ENCODE measurements at regions not wholly inside any gene's neighbourhood (a gene's known extent, or its start where the extent isn't known, plus 50 kb on each side); places are given as distances from the start of the nearest gene placed in this dataset.

- DNase-seq (ENCODE audit: low read depth, low spot score) (no peak), ATAC-seq (no peak)
- CTCF ChIA-PET: no interaction called here
- Histone ChIP-seq H4K20me1 (ENCODE audit: insufficient read depth) (no peaks in the 10 kb centered on the region), H3K4me2 (ENCODE audit: low read length) (no peak overlapping the region), H3K9me3 (ENCODE audit: control insufficient read depth in 1 of 2, insufficient read depth in 1 of 2, low read depth in 1 of 2, low read length in 2 of 2) (no peaks in the 10 kb centered on the region), H3K27me3 (ENCODE audit: insufficient read depth, low read length) (no peaks in the 10 kb centered on the region), H2AFZ (ENCODE audit: low read depth, low read length, poor library complexity, severe bottlenecking) (no peak overlapping the region), H3K4me3 (replicated peaks in 1 of 2; ENCODE audit: low read depth in 1 of 2, low read length in 2 of 2) (no peak overlapping the region), H3K27ac (ENCODE audit: low read depth, low read length) (no peak overlapping the region), H3K4me1 (ENCODE audit: control insufficient read depth in 1 of 2, insufficient read depth in 2 of 2, low read length in 2 of 2) (no peaks in the 10 kb centered on the region), H3K36me3 (ENCODE audit: control insufficient read depth in 1 of 2, insufficient read depth in 2 of 2, low read length in 2 of 2) (no peaks in the 10 kb centered on the region), H3K79me2 (ENCODE audit: insufficient read depth, low read length) (no peaks in the 10 kb centered on the region), H3K9ac (ENCODE audit: low read length) (no peak overlapping the region), H3K9me2 (ENCODE audit: insufficient read depth) (no peaks in the 10 kb centered on the region)
- no peak for TF ChIP-seq ATF3 (IDR thresholded peaks at IDR 0.05)
- no peak for TF ChIP-seq RAD21 (IDR thresholded peaks at IDR 0.05; ENCODE audit: low read depth)
- TF ChIP-seq, protein P1, sequence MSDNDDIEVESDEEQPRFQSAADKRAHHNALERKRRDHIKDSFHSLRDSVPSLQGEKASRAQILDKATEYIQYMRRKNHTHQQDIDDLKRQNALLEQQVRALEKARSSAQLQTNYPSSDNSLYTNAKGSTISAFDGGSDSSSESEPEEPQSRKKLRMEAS (IDR thresholded peaks at IDR 0.05): no peak
- TF ChIP-seq ZFX (IDR thresholded peaks at IDR 0.05): no peak
- no peak for TF ChIP-seq CEBPB (IDR thresholded peaks at IDR 0.05; ENCODE audit: low read depth)
- TF ChIP-seq SRF (IDR thresholded peaks at IDR 0.05; ENCODE audit: low read depth): no peak
- TF ChIP-seq TCF7L2 (IDR thresholded peaks at IDR 0.05; ENCODE audit: borderline replicate concordance, extremely low read depth, insufficient read depth, insufficient read length): no peak
- TF ChIP-seq YY1 (IDR thresholded peaks at IDR 0.05; ENCODE audit: extremely low read depth, insufficient replicate concordance, low read depth, low read length): no peak
- no peak for TF ChIP-seq POLR2AphosphoS5 (IDR thresholded peaks at IDR 0.05; ENCODE audit: low read depth, low read length)
- no peak for TF ChIP-seq CBX3 (IDR thresholded peaks at IDR 0.05; ENCODE audit: low read depth)
- TF ChIP-seq JUND (IDR thresholded peaks at IDR 0.05): no peak
- TF ChIP-seq POLR2A (IDR thresholded peaks at IDR 0.05; ENCODE audit: borderline replicate concordance, extremely low read depth, insufficient read depth, insufficient read length): no peak
- TF ChIP-seq, protein P2, sequence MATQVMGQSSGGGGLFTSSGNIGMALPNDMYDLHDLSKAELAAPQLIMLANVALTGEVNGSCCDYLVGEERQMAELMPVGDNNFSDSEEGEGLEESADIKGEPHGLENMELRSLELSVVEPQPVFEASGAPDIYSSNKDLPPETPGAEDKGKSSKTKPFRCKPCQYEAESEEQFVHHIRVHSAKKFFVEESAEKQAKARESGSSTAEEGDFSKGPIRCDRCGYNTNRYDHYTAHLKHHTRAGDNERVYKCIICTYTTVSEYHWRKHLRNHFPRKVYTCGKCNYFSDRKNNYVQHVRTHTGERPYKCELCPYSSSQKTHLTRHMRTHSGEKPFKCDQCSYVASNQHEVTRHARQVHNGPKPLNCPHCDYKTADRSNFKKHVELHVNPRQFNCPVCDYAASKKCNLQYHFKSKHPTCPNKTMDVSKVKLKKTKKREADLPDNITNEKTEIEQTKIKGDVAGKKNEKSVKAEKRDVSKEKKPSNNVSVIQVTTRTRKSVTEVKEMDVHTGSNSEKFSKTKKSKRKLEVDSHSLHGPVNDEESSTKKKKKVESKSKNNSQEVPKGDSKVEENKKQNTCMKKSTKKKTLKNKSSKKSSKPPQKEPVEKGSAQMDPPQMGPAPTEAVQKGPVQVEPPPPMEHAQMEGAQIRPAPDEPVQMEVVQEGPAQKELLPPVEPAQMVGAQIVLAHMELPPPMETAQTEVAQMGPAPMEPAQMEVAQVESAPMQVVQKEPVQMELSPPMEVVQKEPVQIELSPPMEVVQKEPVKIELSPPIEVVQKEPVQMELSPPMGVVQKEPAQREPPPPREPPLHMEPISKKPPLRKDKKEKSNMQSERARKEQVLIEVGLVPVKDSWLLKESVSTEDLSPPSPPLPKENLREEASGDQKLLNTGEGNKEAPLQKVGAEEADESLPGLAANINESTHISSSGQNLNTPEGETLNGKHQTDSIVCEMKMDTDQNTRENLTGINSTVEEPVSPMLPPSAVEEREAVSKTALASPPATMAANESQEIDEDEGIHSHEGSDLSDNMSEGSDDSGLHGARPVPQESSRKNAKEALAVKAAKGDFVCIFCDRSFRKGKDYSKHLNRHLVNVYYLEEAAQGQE (IDR thresholded peaks at IDR 0.05; ENCODE audit: low read depth): no peak
- no peak for TF ChIP-seq EZH2phosphoT487 (IDR thresholded peaks at IDR 0.05; ENCODE audit: borderline replicate concordance)
- TF ChIP-seq ELF1 (IDR thresholded peaks at IDR 0.05; ENCODE audit: borderline replicate concordance, low read depth): no peak
- TF ChIP-seq, protein P3, sequence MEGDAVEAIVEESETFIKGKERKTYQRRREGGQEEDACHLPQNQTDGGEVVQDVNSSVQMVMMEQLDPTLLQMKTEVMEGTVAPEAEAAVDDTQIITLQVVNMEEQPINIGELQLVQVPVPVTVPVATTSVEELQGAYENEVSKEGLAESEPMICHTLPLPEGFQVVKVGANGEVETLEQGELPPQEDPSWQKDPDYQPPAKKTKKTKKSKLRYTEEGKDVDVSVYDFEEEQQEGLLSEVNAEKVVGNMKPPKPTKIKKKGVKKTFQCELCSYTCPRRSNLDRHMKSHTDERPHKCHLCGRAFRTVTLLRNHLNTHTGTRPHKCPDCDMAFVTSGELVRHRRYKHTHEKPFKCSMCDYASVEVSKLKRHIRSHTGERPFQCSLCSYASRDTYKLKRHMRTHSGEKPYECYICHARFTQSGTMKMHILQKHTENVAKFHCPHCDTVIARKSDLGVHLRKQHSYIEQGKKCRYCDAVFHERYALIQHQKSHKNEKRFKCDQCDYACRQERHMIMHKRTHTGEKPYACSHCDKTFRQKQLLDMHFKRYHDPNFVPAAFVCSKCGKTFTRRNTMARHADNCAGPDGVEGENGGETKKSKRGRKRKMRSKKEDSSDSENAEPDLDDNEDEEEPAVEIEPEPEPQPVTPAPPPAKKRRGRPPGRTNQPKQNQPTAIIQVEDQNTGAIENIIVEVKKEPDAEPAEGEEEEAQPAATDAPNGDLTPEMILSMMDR (IDR thresholded peaks at IDR 0.05 in 2 of 3, conservative IDR thresholded peaks at IDR 0.05 in 1 of 3; ENCODE audit: borderline replicate concordance in 1 of 3, insufficient read depth in 1 of 3, low read depth in 2 of 3, low read length in 2 of 3): no peak
- RAD21 ChIA-PET (ENCODE audit: low non-redundant PET in 1 of 2, low total read pairs in 2 of 2, uncharacterized antibody in 2 of 2, unreplicated experiment in 2 of 2): no interaction called here
- POLR2A ChIA-PET: no interaction called here
- intact Hi-C loops (cut with micrococcal nuclease): no loop called here
- no TSS peak for BruUV-seq (replicated peaks)
Observed at GRCh38 chr6:48243071-48243470, 132.1 kb upstream of the PTCHD4 start.
